Tibial nerve (tissue), 4 donors: ENCODE measurements at regions not wholly inside any gene's neighbourhood (a gene's known extent, or its start where the extent isn't known, plus 50 kb on each side); places are given as distances from the start of the nearest gene placed in this dataset.

Source experiments
- CTCF ChIP-seq, 5 experiments: fragments of 200-600 bp in 3 of 5; fragments of 450-650 bp in 2 of 5; sonication (generic) in 3 of 5; IDR thresholded peaks; one replicate each; pipeline ENCODE4 v1.5.1; 2016 to 2019; ENCODE audit warnings: antibody characterized with exemption in 5 of 5, mild to moderate bottlenecking in 3 of 5, moderate library complexity in 2 of 5
- EP300 ChIP-seq, 2 donors: sonication (generic); formaldehyde crosslinking; IDR thresholded peaks; one replicate each; pipeline ENCODE4 v1.6.1; 2017; ENCODE audit warnings: antibody characterized with exemption in 2 of 2, mild to moderate bottlenecking in 1 of 2
- POLR2A ChIP-seq, 2 donors: fragments of 450-650 bp; IDR thresholded peaks; one replicate each; pipeline ENCODE4 v1.6.1; 2017; ENCODE audit warnings: antibody characterized with exemption in 2 of 2, mild to moderate bottlenecking in 2 of 2, moderate library complexity in 2 of 2

GRCh38 chr13:106371024-106371423 lies 164.4 kb downstream of the EFNB2 start:
- TF ChIP-seq POLR2A (IDR thresholded peaks at IDR 0.05): no peak
- no peak for TF ChIP-seq CTCF (IDR thresholded peaks at IDR 0.05)
- TF ChIP-seq EP300 (IDR thresholded peaks at IDR 0.05): no peak
